Chondrocyte (in vitro differentiated cells): ENCODE measurements at regions not wholly inside any gene's neighbourhood (a gene's known extent, or its start where the extent isn't known, plus 50 kb on each side); places are given as distances from the start of the nearest gene placed in this dataset.

Experiments
- DNase-seq: peaks from one replicate; pipeline ENCODE4 v3.0.0; 2021; ENCODE audit warnings: mixed read lengths, low spot score
- H3K27ac Mint-ChIP-seq: one replicate; pipeline ENCODE4 v1.8.0; 2021; ENCODE audit warnings: mild to moderate bottlenecking, moderate library complexity, mixed read lengths; ENCODE audit not compliant: unreplicated experiment
- H3K27me3 Mint-ChIP-seq: 2 replicates; pipeline ENCODE4 v1.8.0; 2021; ENCODE audit warnings: low read depth, mixed read lengths
- H3K36me3 Mint-ChIP-seq: 2 replicates; pipeline ENCODE4 v1.8.0; 2021; ENCODE audit warnings: low read depth, mixed read lengths
- H3K4me1 Mint-ChIP-seq: 2 replicates; pipeline ENCODE4 v1.8.0; 2021; ENCODE audit warnings: low read depth, mild to moderate bottlenecking, mixed read lengths
- H3K4me3 Mint-ChIP-seq: one replicate; pipeline ENCODE4 v1.8.0; 2021; ENCODE audit warnings: mild to moderate bottlenecking, moderate library complexity, mixed read lengths; ENCODE audit not compliant: unreplicated experiment
- H3K9me3 Mint-ChIP-seq: 2 replicates; pipeline ENCODE4 v1.8.0; 2021; ENCODE audit warnings: low read depth, mixed read lengths
- TF ChIP-seq, protein P1 (sequence below): fragments of 200-600 bp; sonication (generic); IDR thresholded peaks from 2 replicates; pipeline ENCODE4 v1.5.0; 2021; ENCODE audit warnings: antibody characterized with exemption, mild to moderate bottlenecking, moderate library complexity

DNA sequence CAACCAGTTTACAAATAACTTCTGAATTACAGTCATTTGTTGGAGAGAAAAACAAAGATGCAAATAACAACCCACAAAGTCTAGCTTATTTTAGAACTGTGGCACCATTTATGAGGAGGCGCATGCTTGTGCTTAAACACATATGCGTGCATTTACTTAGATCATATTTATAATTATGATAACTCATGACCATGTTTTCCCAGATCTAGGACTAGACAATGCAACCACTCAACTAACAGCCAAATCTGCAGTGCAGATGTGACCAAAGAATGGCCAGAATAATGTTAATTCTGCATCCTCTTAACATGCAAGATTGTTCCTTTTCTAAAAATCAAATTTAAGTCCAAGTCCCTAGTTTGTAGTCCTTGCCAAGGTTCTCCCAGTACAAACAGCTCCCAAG lies 167.3 kb upstream of the FST start:
- Mint-ChIP-seq H3K36me3 (peaks cover 11% of the 10 kb centered on the region), H3K27me3 (no peaks in the 10 kb centered on the region), H3K4me1 (no peaks in the 10 kb centered on the region), H3K4me3 (no peak overlapping the region), H3K27ac (no peak overlapping the region), H3K9me3 (peaks cover 28% of the 10 kb centered on the region)
- no peak for DNase-seq
- TF ChIP-seq, protein P1, sequence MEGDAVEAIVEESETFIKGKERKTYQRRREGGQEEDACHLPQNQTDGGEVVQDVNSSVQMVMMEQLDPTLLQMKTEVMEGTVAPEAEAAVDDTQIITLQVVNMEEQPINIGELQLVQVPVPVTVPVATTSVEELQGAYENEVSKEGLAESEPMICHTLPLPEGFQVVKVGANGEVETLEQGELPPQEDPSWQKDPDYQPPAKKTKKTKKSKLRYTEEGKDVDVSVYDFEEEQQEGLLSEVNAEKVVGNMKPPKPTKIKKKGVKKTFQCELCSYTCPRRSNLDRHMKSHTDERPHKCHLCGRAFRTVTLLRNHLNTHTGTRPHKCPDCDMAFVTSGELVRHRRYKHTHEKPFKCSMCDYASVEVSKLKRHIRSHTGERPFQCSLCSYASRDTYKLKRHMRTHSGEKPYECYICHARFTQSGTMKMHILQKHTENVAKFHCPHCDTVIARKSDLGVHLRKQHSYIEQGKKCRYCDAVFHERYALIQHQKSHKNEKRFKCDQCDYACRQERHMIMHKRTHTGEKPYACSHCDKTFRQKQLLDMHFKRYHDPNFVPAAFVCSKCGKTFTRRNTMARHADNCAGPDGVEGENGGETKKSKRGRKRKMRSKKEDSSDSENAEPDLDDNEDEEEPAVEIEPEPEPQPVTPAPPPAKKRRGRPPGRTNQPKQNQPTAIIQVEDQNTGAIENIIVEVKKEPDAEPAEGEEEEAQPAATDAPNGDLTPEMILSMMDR, result no peak

DNA sequence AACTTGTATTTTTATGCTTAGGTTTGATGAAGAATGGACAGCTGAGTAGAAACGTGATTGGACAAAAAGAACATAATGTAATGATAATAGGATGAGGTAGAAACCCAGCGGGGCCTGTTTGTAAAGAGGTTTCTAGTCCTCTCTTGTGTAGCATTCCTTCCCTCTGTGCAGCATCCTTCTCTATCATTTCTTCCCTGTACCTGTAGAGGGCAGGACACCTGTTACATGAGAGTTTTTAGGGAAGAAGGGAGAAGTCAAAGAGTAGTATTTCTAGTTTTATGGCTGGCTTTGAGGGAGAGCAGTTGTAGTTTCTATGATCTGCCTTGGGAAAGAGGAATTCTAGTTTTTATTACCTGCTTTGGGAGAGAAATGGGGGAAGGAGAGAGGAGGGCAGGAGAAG lies 162.1 kb upstream of the FST start:
- TF ChIP-seq, protein P1, result peak; percentile 14
- DNase-seq, result no peak

GRCh38 chr5:53319315-53319714 lies 161.1 kb upstream of the FST start:
- Mint-ChIP-seq H3K27ac (no peak overlapping the region), H3K4me3 (no peak overlapping the region), H3K4me1 (peaks cover 10% of the 10 kb centered on the region), H3K36me3 (peaks cover 6% of the 10 kb centered on the region), H3K9me3 (peaks cover 16% of the 10 kb centered on the region), H3K27me3 (no peaks in the 10 kb centered on the region)
- TF ChIP-seq, protein P1, result no peak
- no peak for DNase-seq

More for the DNA sequence above, 162.1 kb upstream of the FST start:
- H3K36me3 Mint-ChIP-seq, result peaks cover 6% of the 10 kb centered on the region
- H3K4me1 Mint-ChIP-seq, result peaks cover 6% of the 10 kb centered on the region
- H3K27me3 Mint-ChIP-seq, result no peaks in the 10 kb centered on the region
- H3K4me3 Mint-ChIP-seq, result no peak overlapping the region
- no peak overlapping the region for H3K27ac Mint-ChIP-seq
- H3K9me3 Mint-ChIP-seq, result peaks cover 16% of the 10 kb centered on the region

DNA sequence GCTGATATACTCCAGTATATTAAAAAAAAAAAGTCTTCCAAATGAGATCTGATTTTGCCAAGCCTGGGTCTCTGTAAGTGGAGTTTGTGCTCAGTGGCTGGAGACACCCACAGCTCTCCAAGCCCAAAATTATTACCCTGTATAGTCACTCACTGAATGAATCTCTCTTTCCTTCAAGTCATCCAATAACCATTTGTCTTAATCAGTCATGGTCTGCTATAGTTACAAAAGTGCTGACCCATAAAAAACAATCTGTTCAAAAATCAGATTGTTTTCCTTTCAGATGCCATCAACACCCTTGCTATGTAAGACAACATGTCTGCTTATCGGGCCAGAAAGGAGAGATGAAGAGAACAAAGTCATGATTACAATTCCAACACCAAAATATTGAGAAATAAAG lies 159.4 kb upstream of the FST start:
- TF ChIP-seq, protein P1, result no peak
- Mint-ChIP-seq H3K36me3 (peaks cover 3% of the 10 kb centered on the region), H3K27me3 (no peaks in the 10 kb centered on the region), H3K4me3 (no peak overlapping the region), H3K4me1 (peaks cover 10% of the 10 kb centered on the region), H3K27ac (no peak overlapping the region), H3K9me3 (peaks cover 9% of the 10 kb centered on the region)
- no peak for DNase-seq

- Mint-ChIP-seq H3K4me1 (peaks cover 12% of the 10 kb centered on the region), H3K27ac (no peak overlapping the region), H3K27me3 (no peaks in the 10 kb centered on the region), H3K4me3 (no peak overlapping the region), H3K9me3 (peaks cover 5% of the 10 kb centered on the region), H3K36me3 (peaks cover 3% of the 10 kb centered on the region)
- TF ChIP-seq, protein P1, result no peak
- DNase-seq, result no peak
Measured at GRCh38 chr5:53321721-53322120, 158.7 kb upstream of the FST start.
